Nephron progenitor cell (in vitro differentiated cells): ENCODE measurements at regions not wholly inside any gene's neighbourhood (a gene's known extent, or its start where the extent isn't known, plus 50 kb on each side); places are given as distances from the start of the nearest gene placed in this dataset.

Source experiments
- DNase-seq: peaks from one replicate; pipeline ENCODE4 v3.0.0; 2021
- H3K27ac Mint-ChIP-seq: 2 replicates; pipeline ENCODE4 v1.8.0; 2021; ENCODE audit warnings: mild to moderate bottlenecking, moderate library complexity, mixed read lengths
- H3K27me3 Mint-ChIP-seq: 2 replicates; pipeline ENCODE4 v1.8.0; 2021; ENCODE audit warnings: mild to moderate bottlenecking, low read depth, mixed read lengths; ENCODE audit not compliant: poor library complexity
- H3K36me3 Mint-ChIP-seq: 2 replicates; pipeline ENCODE4 v1.8.0; 2021; ENCODE audit warnings: low read depth, mixed read lengths
- H3K4me1 Mint-ChIP-seq: 2 replicates; pipeline ENCODE4 v1.8.0; 2021; ENCODE audit warnings: mixed read lengths
- H3K4me3 Mint-ChIP-seq: 2 replicates; pipeline ENCODE4 v1.8.0; 2021; ENCODE audit warnings: mild to moderate bottlenecking, moderate library complexity, mixed read lengths
- H3K9me3 Mint-ChIP-seq: 2 replicates; pipeline ENCODE4 v1.8.0; 2021; ENCODE audit warnings: mild to moderate bottlenecking, moderate library complexity, mixed read lengths
- CTCF ChIP-seq: fragments of 200-600 bp; sonication (generic); IDR thresholded peaks from 2 replicates; pipeline ENCODE4 v1.5.0; 2021; ENCODE audit warnings: antibody characterized with exemption

DNA sequence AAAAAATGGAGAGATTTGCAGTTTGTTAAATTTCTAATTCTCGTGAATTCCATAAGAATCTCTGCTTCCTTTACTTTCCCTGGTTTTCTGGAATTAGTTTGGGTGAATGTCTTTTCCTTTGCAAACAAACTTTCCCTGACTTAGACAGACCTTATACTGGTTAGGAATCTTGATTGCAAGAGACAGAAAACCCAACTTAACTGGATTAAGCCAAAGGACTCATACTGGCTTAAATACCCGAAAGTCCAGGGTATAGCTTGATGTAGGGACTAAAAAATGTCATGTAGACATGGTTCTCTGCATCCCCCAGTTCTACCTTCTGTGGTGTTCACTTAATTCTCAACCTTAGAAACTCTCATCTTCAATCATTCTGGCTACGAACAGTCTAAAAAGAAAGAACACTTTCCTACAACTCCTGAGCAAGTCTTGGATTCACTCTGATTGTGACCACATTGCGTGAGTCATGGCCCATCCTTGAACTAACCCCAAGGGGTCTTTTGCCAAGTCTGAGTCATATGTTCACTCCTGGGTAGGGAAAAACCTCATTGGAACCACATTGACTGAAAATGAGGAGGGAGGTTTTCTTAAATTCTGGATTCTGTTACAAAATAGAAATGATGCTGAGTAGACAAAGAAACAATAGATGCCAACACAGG, 136.0 kb upstream of the DAZL start:
- no peaks in the 10 kb centered on the region for H3K4me1 Mint-ChIP-seq
- TF ChIP-seq CTCF, result no peak
- peaks cover 9% of the 10 kb centered on the region for H3K9me3 Mint-ChIP-seq
- DNase-seq, result no peak
- no peak overlapping the region for H3K27ac Mint-ChIP-seq
- no peak overlapping the region for H3K4me3 Mint-ChIP-seq
- H3K27me3 Mint-ChIP-seq, result peaks cover 8% of the 10 kb centered on the region
- no peaks in the 10 kb centered on the region for H3K36me3 Mint-ChIP-seq

DNA sequence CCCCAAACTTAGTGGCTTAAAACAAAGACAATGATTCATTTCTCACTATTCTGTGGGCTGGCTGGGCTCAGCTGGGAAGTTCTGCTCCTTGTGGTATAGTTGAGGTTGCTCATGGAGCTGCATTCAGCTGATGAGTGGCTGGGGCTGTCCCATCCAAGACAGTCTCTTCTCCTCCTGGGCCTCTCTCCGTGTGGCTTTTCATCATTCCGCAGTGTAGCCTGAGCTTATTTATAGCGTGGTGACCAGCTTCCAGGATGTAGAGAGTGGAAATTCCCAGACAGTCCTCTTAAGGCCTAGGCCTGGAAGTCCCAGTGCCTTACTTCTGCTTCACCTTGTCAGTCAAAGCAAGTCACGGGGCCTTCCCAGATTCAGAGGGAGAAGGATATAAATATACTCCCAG, 136.7 kb upstream of the DAZL start:
- no peak overlapping the region for H3K4me3 Mint-ChIP-seq
- peaks cover 8% of the 10 kb centered on the region for H3K27me3 Mint-ChIP-seq
- H3K9me3 Mint-ChIP-seq, result peaks cover 9% of the 10 kb centered on the region
- H3K36me3 Mint-ChIP-seq, result no peaks in the 10 kb centered on the region
- no peak for TF ChIP-seq CTCF
- no peak for DNase-seq
- H3K27ac Mint-ChIP-seq, result no peak overlapping the region
- no peaks in the 10 kb centered on the region for H3K4me1 Mint-ChIP-seq

DNA sequence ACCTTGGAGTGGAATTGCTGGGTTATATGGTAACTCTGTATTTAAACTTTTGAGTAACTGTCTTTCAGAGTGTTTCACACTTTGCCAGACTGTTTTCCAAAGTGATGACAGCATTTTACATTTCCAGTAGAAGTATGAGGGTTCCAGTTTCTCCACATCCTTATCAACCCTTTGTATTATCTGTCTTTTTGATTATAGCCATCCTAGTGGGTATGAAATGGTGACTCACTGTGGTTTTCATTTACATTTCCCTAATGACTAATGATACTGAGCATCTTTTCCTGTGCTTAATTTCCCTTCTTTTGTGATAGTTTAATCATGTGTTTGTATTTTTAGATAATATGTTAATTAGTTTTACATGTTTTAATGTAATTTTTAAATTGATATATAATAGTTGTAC, 138.1 kb upstream of the DAZL start:
- DNase-seq, result no peak
- H3K27ac Mint-ChIP-seq, result no peak overlapping the region
- no peaks in the 10 kb centered on the region for H3K36me3 Mint-ChIP-seq
- no peak overlapping the region for H3K4me3 Mint-ChIP-seq
- peaks cover 9% of the 10 kb centered on the region for H3K9me3 Mint-ChIP-seq
- H3K27me3 Mint-ChIP-seq, result peaks cover 8% of the 10 kb centered on the region
- TF ChIP-seq CTCF, result no peak
- no peaks in the 10 kb centered on the region for H3K4me1 Mint-ChIP-seq

DNA sequence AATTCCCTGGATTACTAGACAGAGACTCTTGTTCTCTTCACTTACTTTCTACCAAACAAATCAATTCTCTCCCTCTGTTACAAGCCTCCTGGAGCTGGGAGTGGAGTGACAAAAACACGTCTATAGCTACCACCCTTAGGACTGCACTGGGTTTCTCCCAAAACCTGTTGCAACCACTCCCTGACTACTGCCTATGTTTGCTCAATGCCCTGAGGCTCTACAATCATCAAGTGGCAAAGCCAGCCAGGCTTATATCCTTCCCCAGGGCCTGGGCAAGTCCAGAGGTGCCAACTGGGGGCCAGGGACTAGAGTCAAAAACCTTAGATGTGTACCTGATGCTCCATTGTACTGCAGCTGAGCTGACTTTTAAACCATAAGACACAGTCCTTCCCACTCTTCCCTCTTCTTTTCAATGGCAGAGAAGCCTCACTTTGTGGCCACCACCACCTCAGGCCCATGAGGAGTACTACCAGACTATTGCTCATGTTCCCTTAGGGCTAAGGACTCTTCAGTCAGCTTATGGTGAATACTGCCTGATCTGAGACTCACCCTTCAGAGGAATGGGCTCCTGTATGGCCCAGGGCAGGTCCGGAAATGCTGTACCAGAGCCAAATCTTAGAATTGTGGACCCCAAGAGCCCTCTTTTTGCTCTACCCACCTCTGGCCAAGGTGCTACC, 125.4 kb upstream of the PLCL2 start:
- no peak overlapping the region for H3K4me3 Mint-ChIP-seq
- no peaks in the 10 kb centered on the region for H3K9me3 Mint-ChIP-seq
- H3K27me3 Mint-ChIP-seq, result no peaks in the 10 kb centered on the region
- DNase-seq, result no peak
- H3K4me1 Mint-ChIP-seq, result no peaks in the 10 kb centered on the region
- no peaks in the 10 kb centered on the region for H3K36me3 Mint-ChIP-seq
- TF ChIP-seq CTCF, result no peak
- H3K27ac Mint-ChIP-seq, result no peak overlapping the region

- Mint-ChIP-seq H3K27me3 (no peaks in the 10 kb centered on the region), H3K4me1 (no peaks in the 10 kb centered on the region), H3K36me3 (no peaks in the 10 kb centered on the region), H3K9me3 (no peaks in the 10 kb centered on the region), H3K4me3 (no peak overlapping the region), H3K27ac (no peak overlapping the region)
- no peak for DNase-seq
- TF ChIP-seq CTCF, result no peak
Measured at GRCh38 chr3:16761571-16761970, 123.2 kb upstream of the PLCL2 start.

- Mint-ChIP-seq H3K27ac (no peak overlapping the region), H3K36me3 (no peaks in the 10 kb centered on the region), H3K4me3 (no peak overlapping the region), H3K9me3 (no peaks in the 10 kb centered on the region), H3K27me3 (peaks cover 4% of the 10 kb centered on the region), H3K4me1 (no peaks in the 10 kb centered on the region)
- TF ChIP-seq CTCF, result no peak
- DNase-seq, result no peak
Measured at GRCh38 chr3:16765661-16766060, 119.1 kb upstream of the PLCL2 start.
